ENCODE measurements at regions not wholly inside any gene's neighbourhood (a gene's known extent, or its start where the extent isn't known, plus 50 kb on each side); places are given as distances from the start of the nearest gene placed in this dataset.

DNA sequence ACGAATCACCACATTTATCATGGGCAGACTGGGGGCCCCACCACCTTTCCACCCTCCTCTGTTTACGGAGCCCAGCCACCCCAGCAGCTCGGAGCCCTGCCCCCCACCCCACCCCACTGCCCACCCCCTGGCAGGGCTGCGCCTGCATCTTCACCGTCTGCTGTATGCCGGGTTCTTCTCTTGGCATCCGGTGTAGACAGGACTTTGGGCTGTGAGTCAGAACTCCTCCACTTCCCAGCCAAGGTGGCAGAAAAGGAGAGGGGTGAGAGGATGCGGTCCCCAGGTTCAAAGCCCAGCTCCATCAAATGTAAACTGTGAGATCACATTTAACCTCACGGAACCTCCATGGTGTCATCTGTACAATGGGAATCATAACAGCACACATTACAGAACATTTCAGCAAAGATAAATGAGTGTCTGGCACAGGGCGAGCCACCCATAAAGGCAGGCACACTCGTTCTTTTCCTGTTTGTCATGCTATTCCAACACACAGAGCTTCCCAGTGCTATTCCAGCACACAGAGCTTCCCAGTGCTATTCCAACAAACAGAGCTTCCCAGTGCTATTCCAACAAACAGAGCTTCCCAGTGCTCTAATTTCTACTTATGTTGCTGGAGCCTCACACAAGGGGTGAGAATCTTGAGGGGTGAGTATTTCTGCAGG lies 292.7 kb upstream of the RTL1 start:
- TF ChIP-seq EZH2 (IDR thresholded peaks at IDR 0.05; ENCODE audit: borderline replicate concordance, low read depth, low read length, severe bottlenecking): no peak
- TF ChIP-seq, protein P1, sequence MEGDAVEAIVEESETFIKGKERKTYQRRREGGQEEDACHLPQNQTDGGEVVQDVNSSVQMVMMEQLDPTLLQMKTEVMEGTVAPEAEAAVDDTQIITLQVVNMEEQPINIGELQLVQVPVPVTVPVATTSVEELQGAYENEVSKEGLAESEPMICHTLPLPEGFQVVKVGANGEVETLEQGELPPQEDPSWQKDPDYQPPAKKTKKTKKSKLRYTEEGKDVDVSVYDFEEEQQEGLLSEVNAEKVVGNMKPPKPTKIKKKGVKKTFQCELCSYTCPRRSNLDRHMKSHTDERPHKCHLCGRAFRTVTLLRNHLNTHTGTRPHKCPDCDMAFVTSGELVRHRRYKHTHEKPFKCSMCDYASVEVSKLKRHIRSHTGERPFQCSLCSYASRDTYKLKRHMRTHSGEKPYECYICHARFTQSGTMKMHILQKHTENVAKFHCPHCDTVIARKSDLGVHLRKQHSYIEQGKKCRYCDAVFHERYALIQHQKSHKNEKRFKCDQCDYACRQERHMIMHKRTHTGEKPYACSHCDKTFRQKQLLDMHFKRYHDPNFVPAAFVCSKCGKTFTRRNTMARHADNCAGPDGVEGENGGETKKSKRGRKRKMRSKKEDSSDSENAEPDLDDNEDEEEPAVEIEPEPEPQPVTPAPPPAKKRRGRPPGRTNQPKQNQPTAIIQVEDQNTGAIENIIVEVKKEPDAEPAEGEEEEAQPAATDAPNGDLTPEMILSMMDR (IDR thresholded peaks at IDR 0.05; ENCODE audit: borderline replicate concordance, extremely low read depth, low read length, poor library complexity, severe bottlenecking): no peak
